HepG2 (cell line): ENCODE measurements at regions not wholly inside any gene's neighbourhood (a gene's known extent, or its start where the extent isn't known, plus 50 kb on each side); places are given as distances from the start of the nearest gene placed in this dataset.

Experiments
- ATAC-seq: fragments of 200-7000 bp; cut with Tn5 transposase; 3 replicates; pipeline ENCODE4 v1.9.1; 2020; ENCODE audit warnings: mild to moderate bottlenecking, moderate library complexity
- BruUV-seq: library from RNA; stranded (reverse); fragments of 400-500 nt; replicated peaks from 2 replicates; lab custom pipeline; 2021; lab: Mats Ljungman, UMichigan
- CTCF ChIA-PET: fragments of 300-600 bp; formaldehyde crosslinking; extraction: SDS; loops from one replicate; lab custom pipeline; 2021; ENCODE audit warnings: low total read pairs, inconsistent platforms, low intra/inter-chr PET ratio; lab: Yijun Ruan, JAX
- POLR2A ChIA-PET: fragments of 350-600 bp; sonication (Branson Sonifier 250); formaldehyde crosslinking; loops from one replicate; lab custom pipeline; 2020; ENCODE audit warnings: antibody characterized with exemption, inconsistent platforms; lab: Yijun Ruan, JAX
- DNase-seq: peaks from one replicate; pipeline ENCODE4 v3.0.0-alpha.2; 2015; ENCODE audit warnings: low spot score
- FAIRE-seq: peaks from 3 replicates; lab custom pipeline; 2011; peaks lifted over from hg19 to GRCh38; lab: Jason Lieb, UNC
- H2AFZ ChIP-seq: one replicate; pipeline ENCODE4 v1.6.1; 2011; ENCODE audit warnings: low read length, inconsistent platforms
- H3K27ac ChIP-seq: fragments of 300-600 bp; 3 replicates; pipeline ENCODE4 v1.8.0; 2011; ENCODE audit warnings: mixed run types, mild to moderate bottlenecking, mixed read lengths, low read length, inconsistent platforms; ENCODE audit not compliant: insufficient read depth; ENCODE audit errors: extremely low read length
- H3K27me3 ChIP-seq, 2 experiments: fragments of 200-600 bp in 1 of 2; 2 replicates in 1 of 2; 3 replicates in 1 of 2; pipeline versions ENCODE4 v1.6.0 to v1.8.0; 2011; ENCODE audit warnings: low read length in 2 of 2, mild to moderate bottlenecking in 2 of 2, moderate library complexity in 2 of 2, inconsistent platforms in 1 of 2; ENCODE audit not compliant: insufficient read depth in 2 of 2, control insufficient read depth in 1 of 2
- H3K36me3 ChIP-seq, 2 experiments: fragments of 200-600 bp in 1 of 2; replicated peaks in 1 of 2; 2 replicates in 1 of 2; 3 replicates in 1 of 2; pipeline versions ENCODE4 v1.5.1 to v1.8.0; 2011; ENCODE audit warnings: low read length in 2 of 2, inconsistent platforms in 1 of 2; ENCODE audit not compliant: insufficient read depth in 2 of 2, control insufficient read depth in 1 of 2
- H3K4me1 ChIP-seq: 2 replicates; pipeline ENCODE4 v1.5.1; 2012; ENCODE audit warnings: low read length, inconsistent platforms; ENCODE audit not compliant: insufficient read depth
- H3K4me2 ChIP-seq: 2 replicates; pipeline ENCODE4 v1.6.0; 2011; ENCODE audit warnings: low read depth, low read length, inconsistent platforms
- H3K4me3 ChIP-seq, 3 experiments: fragments of 200-600 bp in 1 of 3; sonication (generic), shearing (Covaris generic) in 1 of 3; replicated peaks in 1 of 3; 2 replicates each; pipeline ENCODE4 v1.5.1; 2011 to 2016; ENCODE audit warnings: low read length in 3 of 3, inconsistent platforms in 2 of 3, low read depth in 2 of 3, mild to moderate bottlenecking in 2 of 3, control low read depth in 1 of 3, mixed read lengths in 1 of 3; ENCODE audit not compliant: insufficient read depth in 1 of 3
- H3K79me2 ChIP-seq: one replicate; pipeline ENCODE4 v1.6.1; 2011; ENCODE audit warnings: low read length, inconsistent platforms; ENCODE audit not compliant: insufficient read depth
- H3K9ac ChIP-seq: 2 replicates; pipeline ENCODE4 v1.6.0; 2011; ENCODE audit warnings: mild to moderate bottlenecking, low read depth, low read length, inconsistent platforms; ENCODE audit not compliant: insufficient read depth
- H3K9me3 ChIP-seq: 2 replicates; pipeline ENCODE4 v1.5.1; 2012; ENCODE audit warnings: mild to moderate bottlenecking, low read length
- H4K20me1 ChIP-seq: 2 replicates; pipeline ENCODE4 v1.6.0; 2011; ENCODE audit warnings: inconsistent platforms, mild to moderate bottlenecking, low read length, moderate library complexity; ENCODE audit not compliant: insufficient read depth
- ETV5 ChIP-seq: IDR thresholded peaks from 2 replicates; pipeline ENCODE4 v1.6.1; 2018; ENCODE audit warnings: missing biosample characterization, missing genetic modification reagents, inconsistent platforms, borderline replicate concordance
- HNF4G ChIP-seq, 2 experiments: sonication (generic) in 1 of 2; formaldehyde crosslinking in 1 of 2; IDR thresholded peaks; 2 replicates each; pipeline versions ENCODE4 v1.4.0 to v1.6.1; 2011 to 2020; ENCODE audit warnings: borderline replicate concordance in 2 of 2, low read depth in 2 of 2, mild to moderate bottlenecking in 2 of 2, low read length in 1 of 2, missing genetic modification reagents in 1 of 2, moderate library complexity in 1 of 2
- JUNB ChIP-seq: sonication (generic); formaldehyde crosslinking; IDR thresholded peaks from 2 replicates; pipeline ENCODE4 v1.8.0; 2022; ENCODE audit warnings: missing genetic modification reagents, mild to moderate bottlenecking, borderline replicate concordance
- KLF9 ChIP-seq: IDR thresholded peaks from 2 replicates; pipeline ENCODE4 v1.6.1; 2016; ENCODE audit warnings: low read depth
- MAFG ChIP-seq: sonication (generic); formaldehyde crosslinking; IDR thresholded peaks from 2 replicates; pipeline ENCODE4 v1.5.1; 2020; ENCODE audit warnings: mild to moderate bottlenecking, missing genetic modification reagents
- MEIS2 ChIP-seq: sonication (generic); formaldehyde crosslinking; IDR thresholded peaks from 2 replicates; pipeline ENCODE4 v1.9.0; 2021; ENCODE audit warnings: mild to moderate bottlenecking, missing genetic modification reagents
- ZBTB20 ChIP-seq: sonication (generic); formaldehyde crosslinking; IDR thresholded peaks from 2 replicates; pipeline ENCODE4 v1.8.1; 2023; ENCODE audit warnings: missing genetic modification reagents, low read depth, mild to moderate bottlenecking, borderline replicate concordance
- ZNF326 ChIP-seq: sonication (generic); formaldehyde crosslinking; IDR thresholded peaks from 2 replicates; pipeline ENCODE4 v1.4.0; 2020; ENCODE audit warnings: missing genetic modification reagents, borderline replicate concordance
- WGBS: methylation state at CpG from one replicate; pipeline ENCODE4 v1.1.6; 2017; ENCODE audit warnings: low lambda C conversion rate; 5-methylcytosine and 5-hydroxymethylcytosine counted together
- in situ Hi-C: cut with HindIII; loops from 2 replicates; pipeline ENCODE4 v1.10.0; 2017; ENCODE audit warnings: low pct_unique_long_range_greater_than_20kb; ENCODE audit not compliant: extremely low pct_ligation_motif_present
- intact Hi-C: fragments of 100-400 bp; cut with micrococcal nuclease; formaldehyde crosslinking; loops from one replicate; pipeline ENCODE4 v1.10.0; 2022; ENCODE audit not compliant: unreplicated experiment
- TF ChIP-seq, protein P1 (sequence below): sonication (generic); formaldehyde crosslinking; conservative IDR thresholded peaks from 2 replicates; pipeline ENCODE4 v1.8.0; 2022; ENCODE audit warnings: low read depth, missing genetic modification reagents
- TF ChIP-seq, protein P2 (sequence below): sonication (generic); formaldehyde crosslinking; IDR thresholded peaks from 2 replicates; pipeline ENCODE4 v1.4.0; 2020; ENCODE audit warnings: missing genetic modification reagents, borderline replicate concordance

DNA sequence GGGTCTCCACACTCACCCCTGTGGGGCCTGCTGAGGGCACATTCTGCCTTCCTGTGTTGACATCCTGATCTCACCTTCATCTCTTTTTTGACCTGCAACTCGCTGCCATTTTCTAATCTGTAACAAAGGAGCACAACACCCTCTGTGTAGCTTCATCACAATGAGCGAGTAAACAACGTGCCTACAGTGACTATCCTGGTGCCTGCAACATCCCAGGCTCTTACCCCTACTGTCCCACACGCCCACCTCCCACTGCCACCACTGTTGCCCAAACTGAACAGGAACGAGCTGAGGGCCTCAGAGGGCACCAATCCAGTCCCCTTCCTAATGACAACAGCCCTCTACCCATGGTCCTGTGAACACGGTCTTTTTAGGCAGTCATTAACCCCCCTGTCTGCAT lies 102.2 kb upstream of the GJB6 start:
- no peaks in the 10 kb centered on the region for H3K9me3 ChIP-seq
- ATAC-seq (no peak), FAIRE-seq (no peak), DNase-seq (no peak)
- no peak overlapping the region for H3K9ac ChIP-seq
- no peak overlapping the region for H2AFZ ChIP-seq
- no peak overlapping the region for H3K4me3 ChIP-seq
- no peak overlapping the region for H3K27ac ChIP-seq
- H3K4me2 ChIP-seq, result no peak overlapping the region
- intact Hi-C loops, result no loop called here
- H3K4me1 ChIP-seq, result no peaks in the 10 kb centered on the region
- no peaks in the 10 kb centered on the region for H3K79me2 ChIP-seq
- no TSS peak for BruUV-seq
- CTCF ChIA-PET, result no interaction called here
- H4K20me1 ChIP-seq, result no peaks in the 10 kb centered on the region
- 11% methylated on average over 6 of the region's 6 CpGs for WGBS
- POLR2A ChIA-PET, result no interaction called here
- H3K27me3 ChIP-seq, result peaks cover 0 to 15% of the 10 kb centered on the region in 2 experiments; a peak in 3 of 5 replicates
- in situ Hi-C loops, result no loop called here
- H3K36me3 ChIP-seq, result no peaks in the 10 kb centered on the region
- TF ChIP-seq ETV5 (CRISPR knock-in tag) (no peak), ZBTB20 (CRISPR knock-in tag) (no peak)
- TF ChIP-seq, protein P1, sequence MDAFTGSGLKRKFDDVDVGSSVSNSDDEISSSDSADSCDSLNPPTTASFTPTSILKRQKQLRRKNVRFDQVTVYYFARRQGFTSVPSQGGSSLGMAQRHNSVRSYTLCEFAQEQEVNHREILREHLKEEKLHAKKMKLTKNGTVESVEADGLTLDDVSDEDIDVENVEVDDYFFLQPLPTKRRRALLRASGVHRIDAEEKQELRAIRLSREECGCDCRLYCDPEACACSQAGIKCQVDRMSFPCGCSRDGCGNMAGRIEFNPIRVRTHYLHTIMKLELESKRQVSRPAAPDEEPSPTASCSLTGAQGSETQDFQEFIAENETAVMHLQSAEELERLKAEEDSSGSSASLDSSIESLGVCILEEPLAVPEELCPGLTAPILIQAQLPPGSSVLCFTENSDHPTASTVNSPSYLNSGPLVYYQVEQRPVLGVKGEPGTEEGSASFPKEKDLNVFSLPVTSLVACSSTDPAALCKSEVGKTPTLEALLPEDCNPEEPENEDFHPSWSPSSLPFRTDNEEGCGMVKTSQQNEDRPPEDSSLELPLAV, result no peak

DNA sequence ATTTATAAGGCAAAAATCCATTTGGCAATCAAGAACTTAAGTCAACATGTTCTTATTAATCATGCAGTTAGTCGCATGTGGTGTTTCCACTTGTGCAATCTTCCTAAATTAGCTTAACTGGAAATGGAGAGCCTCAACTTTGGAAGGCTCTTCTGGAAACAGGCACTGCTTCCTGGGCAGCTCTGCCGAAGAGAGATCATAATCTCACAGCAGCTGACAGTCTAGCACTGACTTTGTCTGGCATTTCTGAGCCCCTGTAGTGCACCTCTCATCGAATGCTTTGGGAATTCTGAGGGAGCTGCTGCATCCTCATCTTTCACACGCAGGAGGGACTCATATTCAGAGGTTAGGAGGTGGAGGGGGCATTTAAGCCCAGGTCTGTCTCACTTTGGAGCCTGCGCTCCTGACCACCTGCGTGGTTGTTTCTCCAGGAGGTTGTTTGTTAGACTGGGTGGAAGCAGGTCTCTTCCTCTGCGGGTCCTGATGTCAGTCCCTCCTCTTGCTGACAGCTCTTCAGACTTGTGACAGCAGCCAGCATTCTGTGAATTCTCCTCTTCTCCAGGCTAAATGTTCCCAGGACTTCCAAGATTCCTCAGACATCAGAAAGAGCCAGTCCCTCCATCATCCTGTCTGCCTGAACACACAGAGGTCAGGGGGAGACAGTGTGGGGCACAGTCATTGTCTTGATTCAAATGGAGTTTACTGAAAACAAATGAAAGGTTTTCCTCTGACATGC lies 100.4 kb upstream of the GJB6 start:
- H3K79me2 ChIP-seq, result no peaks in the 10 kb centered on the region
- WGBS, result 10% methylated on average over 5 of the region's 7 CpGs
- H4K20me1 ChIP-seq, result no peaks in the 10 kb centered on the region
- FAIRE-seq (no peak), ATAC-seq (no peak), DNase-seq (no peak)
- no peak overlapping the region for H3K4me3 ChIP-seq
- no peaks in the 10 kb centered on the region for H3K9me3 ChIP-seq
- no peaks in the 10 kb centered on the region for H3K36me3 ChIP-seq
- no peak overlapping the region for H3K4me2 ChIP-seq
- H3K27me3 ChIP-seq, result peaks cover 0 to 15% of the 10 kb centered on the region in 2 experiments; a peak in 3 of 5 replicates
- peaks cover 2% of the 10 kb centered on the region for H3K4me1 ChIP-seq
- no peak overlapping the region for H3K27ac ChIP-seq
- ChIA-PET POLR2A (no interaction called here), CTCF (no interaction called here)
- BruUV-seq, result no TSS peak
- H3K9ac ChIP-seq, result no peak overlapping the region
- in situ Hi-C loops (no loop called here), intact Hi-C loops (no loop called here)
- no peak overlapping the region for H2AFZ ChIP-seq
- TF ChIP-seq MEIS2 (CRISPR knock-in tag), result no peak
- TF ChIP-seq HNF4G (IDR thresholded peaks at IDR 0.05; ENCODE audit: borderline replicate concordance, low read depth, low read length), result no peak
- TF ChIP-seq HNF4G (CRISPR knock-in tag; IDR thresholded peaks at IDR 0.05; ENCODE audit: borderline replicate concordance, low read depth), result no peak
- TF ChIP-seq, protein P2, sequence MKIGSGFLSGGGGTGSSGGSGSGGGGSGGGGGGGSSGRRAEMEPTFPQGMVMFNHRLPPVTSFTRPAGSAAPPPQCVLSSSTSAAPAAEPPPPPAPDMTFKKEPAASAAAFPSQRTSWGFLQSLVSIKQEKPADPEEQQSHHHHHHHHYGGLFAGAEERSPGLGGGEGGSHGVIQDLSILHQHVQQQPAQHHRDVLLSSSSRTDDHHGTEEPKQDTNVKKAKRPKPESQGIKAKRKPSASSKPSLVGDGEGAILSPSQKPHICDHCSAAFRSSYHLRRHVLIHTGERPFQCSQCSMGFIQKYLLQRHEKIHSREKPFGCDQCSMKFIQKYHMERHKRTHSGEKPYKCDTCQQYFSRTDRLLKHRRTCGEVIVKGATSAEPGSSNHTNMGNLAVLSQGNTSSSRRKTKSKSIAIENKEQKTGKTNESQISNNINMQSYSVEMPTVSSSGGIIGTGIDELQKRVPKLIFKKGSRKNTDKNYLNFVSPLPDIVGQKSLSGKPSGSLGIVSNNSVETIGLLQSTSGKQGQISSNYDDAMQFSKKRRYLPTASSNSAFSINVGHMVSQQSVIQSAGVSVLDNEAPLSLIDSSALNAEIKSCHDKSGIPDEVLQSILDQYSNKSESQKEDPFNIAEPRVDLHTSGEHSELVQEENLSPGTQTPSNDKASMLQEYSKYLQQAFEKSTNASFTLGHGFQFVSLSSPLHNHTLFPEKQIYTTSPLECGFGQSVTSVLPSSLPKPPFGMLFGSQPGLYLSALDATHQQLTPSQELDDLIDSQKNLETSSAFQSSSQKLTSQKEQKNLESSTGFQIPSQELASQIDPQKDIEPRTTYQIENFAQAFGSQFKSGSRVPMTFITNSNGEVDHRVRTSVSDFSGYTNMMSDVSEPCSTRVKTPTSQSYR (CRISPR knock-in tag), result no peak
- no peak for TF ChIP-seq MAFG
- no peak for TF ChIP-seq JUNB
- TF ChIP-seq KLF9 (CRISPR knock-in tag), result no peak
- no peak for TF ChIP-seq ZNF326 (CRISPR knock-in tag)
